ENCODE measurements at regions not wholly inside any gene's neighbourhood (a gene's known extent, or its start where the extent isn't known, plus 50 kb on each side); places are given as distances from the start of the nearest gene placed in this dataset.

DNA sequence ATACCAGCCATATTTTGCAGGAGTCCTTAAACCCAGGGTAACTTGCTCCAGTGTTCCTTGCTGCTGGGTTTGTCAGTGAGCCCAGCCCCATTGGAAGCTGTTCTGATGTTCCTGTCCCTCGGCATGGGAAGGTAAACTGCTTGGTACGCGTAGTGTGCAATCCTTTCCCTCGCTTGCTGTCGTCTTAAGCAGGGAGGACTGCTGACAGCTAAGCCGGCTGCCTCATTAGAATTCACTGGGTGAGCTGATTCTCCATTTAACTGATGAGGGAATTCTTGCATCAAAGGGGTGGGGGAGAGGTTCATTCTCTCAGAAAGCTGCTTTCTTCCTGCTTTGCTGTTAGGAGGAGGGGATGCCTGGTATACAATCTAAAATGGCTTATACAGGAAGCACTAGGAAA is 164.6 kb downstream of the MID1IP1 start:
- no peaks in the 10 kb centered on the region for H3K27me3 ChIP-seq (ENCODE audit: insufficient read depth, low read length)
- CTCF ChIA-PET: no interaction called here
- no peak overlapping the region for H3K27ac ChIP-seq (ENCODE audit: low read depth, low read length)
- H3K9me3 ChIP-seq (ENCODE audit: control insufficient read depth in 1 of 2, insufficient read depth in 1 of 2, low read depth in 1 of 2, low read length in 2 of 2): no peaks in the 10 kb centered on the region
- ATAC-seq: no peak
- DNase-seq (ENCODE audit: low read depth, low spot score): no peak
- H3K36me3 ChIP-seq (ENCODE audit: control insufficient read depth in 1 of 2, insufficient read depth in 2 of 2, low read length in 2 of 2): no peaks in the 10 kb centered on the region
- no peaks in the 10 kb centered on the region for H3K79me2 ChIP-seq (ENCODE audit: insufficient read depth, low read length)
- no peak overlapping the region for H3K4me3 ChIP-seq (replicated peaks in 1 of 2; ENCODE audit: low read depth in 1 of 2, low read length in 2 of 2)
- H3K4me1 ChIP-seq (ENCODE audit: control insufficient read depth in 1 of 2, insufficient read depth in 2 of 2, low read length in 2 of 2): no peaks in the 10 kb centered on the region
- RAD21 ChIA-PET (ENCODE audit: low non-redundant PET in 1 of 2, low total read pairs in 2 of 2, uncharacterized antibody in 2 of 2, unreplicated experiment in 2 of 2): no interaction called here
- POLR2A ChIA-PET: no interaction called here
- no peak for TF ChIP-seq RAD21 (IDR thresholded peaks at IDR 0.05; ENCODE audit: low read depth)
- TF ChIP-seq MAX (IDR thresholded peaks at IDR 0.05): no peak
- TF ChIP-seq CEBPB (IDR thresholded peaks at IDR 0.05; ENCODE audit: low read depth): no peak
- no peak for TF ChIP-seq POLR2AphosphoS5 (IDR thresholded peaks at IDR 0.05; ENCODE audit: low read depth, low read length)
- no peak for TF ChIP-seq TCF7L2 (IDR thresholded peaks at IDR 0.05; ENCODE audit: borderline replicate concordance, extremely low read depth, insufficient read depth, insufficient read length)
- TF ChIP-seq ZBTB33 (IDR thresholded peaks at IDR 0.05; ENCODE audit: extremely low read depth, insufficient replicate concordance, low read length): no peak
- no TSS peak for BruUV-seq (replicated peaks)
- H3K4me2 ChIP-seq (ENCODE audit: low read length): no peak overlapping the region
- no peaks in the 10 kb centered on the region for H4K20me1 ChIP-seq (ENCODE audit: insufficient read depth)
- no peak overlapping the region for H3K9ac ChIP-seq (ENCODE audit: low read length)
- no peaks in the 10 kb centered on the region for H3K9me2 ChIP-seq (ENCODE audit: insufficient read depth)
- no peak overlapping the region for H2AFZ ChIP-seq (ENCODE audit: low read depth, low read length, poor library complexity, severe bottlenecking)
- intact Hi-C loops (cut with micrococcal nuclease): no loop called here

All from HCT116 (cell line).